Keratinocyte (primary cell): ENCODE measurements at regions not wholly inside any gene's neighbourhood (a gene's known extent, or its start where the extent isn't known, plus 50 kb on each side); places are given as distances from the start of the nearest gene placed in this dataset.

ENCODE experiments used
- EZH2 ChIP-seq: IDR thresholded peaks from one replicate; pipeline ENCODE4 v1.6.1; 2012; ENCODE audit warnings: inconsistent platforms, mild to moderate bottlenecking, low read length, moderate library complexity
- TF ChIP-seq, protein P1 (sequence below), 3 experiments: IDR thresholded peaks in 1 of 3; conservative IDR thresholded peaks in 1 of 3; optimal IDR thresholded peaks in 1 of 3; 2 replicates in 2 of 3; 3 replicates in 1 of 3; pipeline versions ENCODE3 to v1.5.1; 2011; ENCODE audit warnings: low read length in 3 of 3, mild to moderate bottlenecking in 3 of 3, moderate library complexity in 2 of 3, control low read depth in 1 of 3, inconsistent platforms in 1 of 3; ENCODE audit not compliant: insufficient read depth in 2 of 3; ENCODE audit errors: extremely low read depth in 1 of 3

DNA sequence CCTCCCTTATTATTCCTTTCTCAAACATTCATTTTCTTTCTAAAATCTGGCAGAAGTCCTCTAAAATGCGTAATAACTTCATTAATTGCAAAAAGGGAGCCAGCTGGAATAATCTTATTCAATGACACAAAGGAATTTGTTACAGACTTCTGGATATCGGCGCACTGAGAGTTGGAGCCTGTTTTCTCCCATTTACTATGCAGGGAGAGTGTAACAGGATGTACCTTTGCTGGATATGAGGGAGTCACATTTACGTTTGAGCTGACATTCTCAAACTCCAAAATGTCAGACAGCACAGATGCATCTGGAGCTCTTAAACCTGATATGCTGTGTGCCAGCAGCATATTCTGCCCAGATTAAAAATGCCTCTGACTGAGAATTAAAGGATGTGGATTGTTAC lies 275.3 kb downstream of the TMX3 start:
- TF ChIP-seq EZH2 = no peak
- TF ChIP-seq, protein P1, sequence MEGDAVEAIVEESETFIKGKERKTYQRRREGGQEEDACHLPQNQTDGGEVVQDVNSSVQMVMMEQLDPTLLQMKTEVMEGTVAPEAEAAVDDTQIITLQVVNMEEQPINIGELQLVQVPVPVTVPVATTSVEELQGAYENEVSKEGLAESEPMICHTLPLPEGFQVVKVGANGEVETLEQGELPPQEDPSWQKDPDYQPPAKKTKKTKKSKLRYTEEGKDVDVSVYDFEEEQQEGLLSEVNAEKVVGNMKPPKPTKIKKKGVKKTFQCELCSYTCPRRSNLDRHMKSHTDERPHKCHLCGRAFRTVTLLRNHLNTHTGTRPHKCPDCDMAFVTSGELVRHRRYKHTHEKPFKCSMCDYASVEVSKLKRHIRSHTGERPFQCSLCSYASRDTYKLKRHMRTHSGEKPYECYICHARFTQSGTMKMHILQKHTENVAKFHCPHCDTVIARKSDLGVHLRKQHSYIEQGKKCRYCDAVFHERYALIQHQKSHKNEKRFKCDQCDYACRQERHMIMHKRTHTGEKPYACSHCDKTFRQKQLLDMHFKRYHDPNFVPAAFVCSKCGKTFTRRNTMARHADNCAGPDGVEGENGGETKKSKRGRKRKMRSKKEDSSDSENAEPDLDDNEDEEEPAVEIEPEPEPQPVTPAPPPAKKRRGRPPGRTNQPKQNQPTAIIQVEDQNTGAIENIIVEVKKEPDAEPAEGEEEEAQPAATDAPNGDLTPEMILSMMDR (optimal IDR thresholded peaks at IDR 0.05 in 1 of 3, IDR thresholded peaks at IDR 0.05 in 1 of 3, conservative IDR thresholded peaks at IDR 0.05 in 1 of 3; ENCODE audit: extremely low read depth in 1 of 3, insufficient read depth in 2 of 3, low read length in 3 of 3) = no peak
